Adrenal gland (tissue), 5 donors: ENCODE measurements at regions not wholly inside any gene's neighbourhood (a gene's known extent, or its start where the extent isn't known, plus 50 kb on each side); places are given as distances from the start of the nearest gene placed in this dataset.

Experiments
- CTCF ChIP-seq, 6 experiments: fragments of 450-650 bp in 4 of 6; fragments of 200-600 bp in 2 of 6; sonication (generic) in 1 of 6; IDR thresholded peaks; 1 replicate in 5 of 6; 2 replicates in 1 of 6; pipeline versions ENCODE4 v1.5.1 to v1.8.0; 2016 to 2021; ENCODE audit warnings: antibody characterized with exemption in 6 of 6, mild to moderate bottlenecking in 2 of 6, moderate library complexity in 1 of 6
- POLR2A ChIP-seq, 2 donors: fragments of 450-650 bp; IDR thresholded peaks; one replicate each; pipeline ENCODE4 v1.6.1; 2017; ENCODE audit warnings: antibody characterized with exemption in 2 of 2, mild to moderate bottlenecking in 2 of 2, moderate library complexity in 1 of 2
- donor health status: DM: no; HTN: no; CAD: no.

GRCh38 chr6:119484598-119484997 is 135.0 kb upstream of the MAN1A1 start:
- TF ChIP-seq CTCF (IDR thresholded peaks at IDR 0.05) (no peak), POLR2A (IDR thresholded peaks at IDR 0.05) (no peak)
